ENCODE measurements at regions not wholly inside any gene's neighbourhood (a gene's known extent, or its start where the extent isn't known, plus 50 kb on each side); places are given as distances from the start of the nearest gene placed in this dataset.

- Histone ChIP-seq H3K4me1 (ENCODE audit: insufficient read depth, low read length) (no peaks in the 10 kb centered on the region), H3K9me3 (ENCODE audit: control insufficient read depth in 1 of 2, insufficient read depth in 1 of 2, low read length in 2 of 2) (peaks cover 0 to 5% of the 10 kb centered on the region in 2 experiments), H3K27ac (ENCODE audit: low read depth in 1 of 2, low read length in 2 of 2) (no peak overlapping the region), H3K4me3 (ENCODE audit: low read length) (no peak overlapping the region), H3K36me3 (ENCODE audit: insufficient read depth, low read length) (no peaks in the 10 kb centered on the region), H3K27me3 (ENCODE audit: control insufficient read depth in 1 of 2, insufficient read depth in 2 of 2, low read length in 2 of 2) (no peaks in the 10 kb centered on the region)
- ChIA-PET CTCF (no interaction called here), POLR2A (no interaction called here)
- Mint-ChIP-seq H3K27me3 (peaks cover 16% of the 10 kb centered on the region), H3K36me3 (ENCODE audit: low read depth) (no peaks in the 10 kb centered on the region), H3K9me3 (no peaks in the 10 kb centered on the region), H3K27ac (no peak overlapping the region), H3K4me1 (ENCODE audit: low read depth) (no peaks in the 10 kb centered on the region), H3K4me3 (no peak overlapping the region)
- TF ChIP-seq CTCF (IDR thresholded peaks at IDR 0.05): no peak
- DNase-seq (no peak), ATAC-seq (ENCODE audit: poor library complexity) (no peak)
- intact Hi-C loops (cut with DNase I, micrococcal nuclease): no loop called here
Measured at GRCh38 chr7:131932271-131932670, 375.8 kb upstream of the PODXL start.

- ChIA-PET CTCF (no interaction called here), POLR2A (no interaction called here)
- Histone ChIP-seq H3K9me3 (ENCODE audit: control insufficient read depth in 1 of 2, insufficient read depth in 1 of 2, low read length in 2 of 2) (peaks cover 0 to 5% of the 10 kb centered on the region in 2 experiments), H3K27me3 (ENCODE audit: control insufficient read depth in 1 of 2, insufficient read depth in 2 of 2, low read length in 2 of 2) (no peaks in the 10 kb centered on the region), H3K36me3 (ENCODE audit: insufficient read depth, low read length) (no peaks in the 10 kb centered on the region), H3K4me3 (ENCODE audit: low read length) (no peak overlapping the region), H3K27ac (ENCODE audit: low read depth in 1 of 2, low read length in 2 of 2) (no peak overlapping the region), H3K4me1 (ENCODE audit: insufficient read depth, low read length) (no peaks in the 10 kb centered on the region)
- no peak for ATAC-seq (ENCODE audit: poor library complexity)
- Mint-ChIP-seq H3K36me3 (ENCODE audit: low read depth) (no peaks in the 10 kb centered on the region), H3K4me1 (ENCODE audit: low read depth) (no peaks in the 10 kb centered on the region), H3K27ac (no peak overlapping the region), H3K27me3 (peaks cover 13% of the 10 kb centered on the region), H3K4me3 (no peak overlapping the region), H3K9me3 (no peaks in the 10 kb centered on the region)
- intact Hi-C loops (cut with DNase I, micrococcal nuclease): no loop called here
- no peak for DNase-seq
- no peak for TF ChIP-seq CTCF (IDR thresholded peaks at IDR 0.05)
Measured at GRCh38 chr7:131931370-131931769, 374.9 kb upstream of the PODXL start.

GRCh38 chr7:131929632-131930031 lies 373.2 kb upstream of the PODXL start:
- Mint-ChIP-seq H3K9me3 (no peaks in the 10 kb centered on the region), H3K36me3 (ENCODE audit: low read depth) (no peaks in the 10 kb centered on the region), H3K27ac (no peak overlapping the region), H3K4me1 (ENCODE audit: low read depth) (no peaks in the 10 kb centered on the region), H3K27me3 (peaks cover 11% of the 10 kb centered on the region), H3K4me3 (no peak overlapping the region)
- H3K4me1 ChIP-seq (ENCODE audit: insufficient read depth, low read length): no peaks in the 10 kb centered on the region
- no peak for TF ChIP-seq CTCF (IDR thresholded peaks at IDR 0.05)
- DNase-seq: no peak
- intact Hi-C loops (cut with DNase I, micrococcal nuclease): no loop called here
- no peaks in the 10 kb centered on the region for H3K36me3 ChIP-seq (ENCODE audit: insufficient read depth, low read length)
- no peak overlapping the region for H3K27ac ChIP-seq (ENCODE audit: low read depth in 1 of 2, low read length in 2 of 2)
- H3K9me3 ChIP-seq (ENCODE audit: control insufficient read depth in 1 of 2, insufficient read depth in 1 of 2, low read length in 2 of 2): peaks cover 0 to 5% of the 10 kb centered on the region in 2 experiments
- no peak overlapping the region for H3K4me3 ChIP-seq (ENCODE audit: low read length)
- ATAC-seq (ENCODE audit: poor library complexity): no peak
- ChIA-PET POLR2A (no interaction called here), CTCF (no interaction called here)
- no peaks in the 10 kb centered on the region for H3K27me3 ChIP-seq (ENCODE audit: control insufficient read depth in 1 of 2, insufficient read depth in 2 of 2, low read length in 2 of 2)
